ENCODE measurements at regions not wholly inside any gene's neighbourhood (a gene's known extent, or its start where the extent isn't known, plus 50 kb on each side); places are given as distances from the start of the nearest gene placed in this dataset.

DNA sequence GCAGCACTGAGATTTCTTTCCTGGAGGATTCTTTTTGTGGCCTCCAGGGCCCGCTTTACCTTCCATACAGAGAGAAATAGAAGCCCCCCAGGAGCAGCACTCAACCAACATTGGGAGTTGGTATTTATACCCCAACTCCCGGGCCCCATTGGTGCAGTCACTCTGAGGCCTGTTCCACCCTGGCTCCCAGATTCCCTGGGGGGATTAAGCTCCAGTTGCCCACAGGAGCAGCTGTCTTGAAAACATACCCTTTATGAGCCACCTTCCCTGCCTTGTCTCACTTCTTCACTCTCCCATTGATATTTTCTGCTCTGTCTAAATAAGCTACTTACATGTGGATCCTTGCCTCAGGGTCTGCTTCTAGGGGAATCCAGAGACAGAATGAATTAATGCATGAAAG is 167.8 kb downstream of the KATNIP start:
- TF ChIP-seq, protein P1, sequence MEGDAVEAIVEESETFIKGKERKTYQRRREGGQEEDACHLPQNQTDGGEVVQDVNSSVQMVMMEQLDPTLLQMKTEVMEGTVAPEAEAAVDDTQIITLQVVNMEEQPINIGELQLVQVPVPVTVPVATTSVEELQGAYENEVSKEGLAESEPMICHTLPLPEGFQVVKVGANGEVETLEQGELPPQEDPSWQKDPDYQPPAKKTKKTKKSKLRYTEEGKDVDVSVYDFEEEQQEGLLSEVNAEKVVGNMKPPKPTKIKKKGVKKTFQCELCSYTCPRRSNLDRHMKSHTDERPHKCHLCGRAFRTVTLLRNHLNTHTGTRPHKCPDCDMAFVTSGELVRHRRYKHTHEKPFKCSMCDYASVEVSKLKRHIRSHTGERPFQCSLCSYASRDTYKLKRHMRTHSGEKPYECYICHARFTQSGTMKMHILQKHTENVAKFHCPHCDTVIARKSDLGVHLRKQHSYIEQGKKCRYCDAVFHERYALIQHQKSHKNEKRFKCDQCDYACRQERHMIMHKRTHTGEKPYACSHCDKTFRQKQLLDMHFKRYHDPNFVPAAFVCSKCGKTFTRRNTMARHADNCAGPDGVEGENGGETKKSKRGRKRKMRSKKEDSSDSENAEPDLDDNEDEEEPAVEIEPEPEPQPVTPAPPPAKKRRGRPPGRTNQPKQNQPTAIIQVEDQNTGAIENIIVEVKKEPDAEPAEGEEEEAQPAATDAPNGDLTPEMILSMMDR (IDR thresholded peaks at IDR 0.05): no peak
- no peaks in the 10 kb centered on the region for H3K36me3 ChIP-seq (ENCODE audit: low read depth)
- intact Hi-C loops (cut with DNase I, micrococcal nuclease): no loop called here
- no peak for DNase-seq
- no peaks in the 10 kb centered on the region for H3K9me3 ChIP-seq
- peaks cover 9% of the 10 kb centered on the region for H3K4me1 ChIP-seq (ENCODE audit: low read depth)
- ATAC-seq: no peak
- no peak overlapping the region for H3K4me3 ChIP-seq

DNA sequence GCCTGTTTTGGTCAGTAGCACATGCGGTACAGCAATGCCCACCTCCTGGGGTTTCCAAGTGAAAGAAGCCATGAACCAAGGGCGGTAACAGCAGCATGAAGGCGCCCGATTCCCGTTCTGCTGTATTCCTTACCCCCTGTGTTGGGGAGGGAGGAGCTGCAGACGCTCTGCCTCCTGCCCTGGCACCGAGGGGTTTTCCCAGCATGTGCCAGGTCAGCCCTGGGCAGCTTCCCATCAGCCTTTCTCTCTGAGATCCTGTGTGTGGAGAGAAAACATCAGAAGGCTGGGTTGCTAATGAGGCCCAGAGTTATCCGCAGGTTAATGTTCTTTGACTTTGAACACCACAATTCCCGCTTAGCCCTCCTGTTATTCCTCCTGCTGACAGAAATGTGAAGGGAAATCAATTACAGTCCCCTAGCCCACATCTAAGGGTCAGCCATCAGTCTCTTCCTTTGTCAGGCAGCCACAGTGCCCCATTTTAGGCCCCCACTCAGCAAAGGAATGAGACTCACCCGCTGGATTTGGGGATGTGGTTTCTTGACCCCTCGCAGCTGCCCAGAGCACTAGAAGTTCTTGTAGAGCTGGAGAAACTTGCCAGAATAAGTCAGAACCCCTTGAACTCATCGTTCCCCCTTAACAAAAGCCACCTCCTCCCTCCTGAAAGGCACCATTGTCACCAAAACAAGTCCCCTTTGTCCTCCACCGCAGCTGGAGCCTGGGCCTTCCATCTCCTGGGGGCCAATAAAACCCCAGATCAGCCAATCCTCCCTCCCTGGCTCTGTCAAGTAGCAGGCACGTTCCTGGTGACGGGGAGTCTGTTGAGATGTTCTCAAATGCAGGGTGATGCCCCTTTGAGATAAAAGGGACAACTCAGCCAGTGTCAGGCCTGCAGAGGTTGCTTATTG is 168.5 kb downstream of the KATNIP start:
- ATAC-seq: no peak
- H3K4me3 ChIP-seq: no peak overlapping the region
- intact Hi-C loops (cut with DNase I, micrococcal nuclease): no loop called here
- TF ChIP-seq, protein P1 (IDR thresholded peaks at IDR 0.05): no peak
- H3K9me3 ChIP-seq: no peaks in the 10 kb centered on the region
- no peaks in the 10 kb centered on the region for H3K36me3 ChIP-seq (ENCODE audit: low read depth)
- peaks cover 13% of the 10 kb centered on the region for H3K4me1 ChIP-seq (ENCODE audit: low read depth)
- DNase-seq: no peak

DNA sequence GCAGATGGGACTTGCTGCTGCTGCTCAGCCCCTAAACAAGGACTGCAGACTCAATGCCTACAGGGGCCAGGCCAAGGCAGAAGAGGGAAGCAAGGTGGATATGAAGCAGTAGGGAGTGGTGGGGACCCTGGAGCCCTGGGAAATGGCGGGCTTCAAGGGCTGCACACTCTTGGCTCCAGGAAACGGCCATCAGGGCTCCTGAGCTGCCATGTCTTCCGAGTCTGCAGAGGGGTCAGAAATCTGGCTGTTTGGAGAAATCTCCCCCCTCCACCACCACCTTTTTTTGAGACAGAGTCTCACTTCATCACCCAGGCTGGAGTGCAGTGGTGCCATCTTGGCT is 169.1 kb downstream of the KATNIP start:
- TF ChIP-seq, protein P1 (IDR thresholded peaks at IDR 0.05): no peak
- H3K36me3 ChIP-seq (ENCODE audit: low read depth): no peaks in the 10 kb centered on the region
- intact Hi-C loops (cut with DNase I, micrococcal nuclease): no loop called here
- H3K4me1 ChIP-seq (ENCODE audit: low read depth): peaks cover 16% of the 10 kb centered on the region
- DNase-seq (no peak), ATAC-seq (no peak)
- H3K4me3 ChIP-seq: no peak overlapping the region
- H3K9me3 ChIP-seq: no peaks in the 10 kb centered on the region

DNA sequence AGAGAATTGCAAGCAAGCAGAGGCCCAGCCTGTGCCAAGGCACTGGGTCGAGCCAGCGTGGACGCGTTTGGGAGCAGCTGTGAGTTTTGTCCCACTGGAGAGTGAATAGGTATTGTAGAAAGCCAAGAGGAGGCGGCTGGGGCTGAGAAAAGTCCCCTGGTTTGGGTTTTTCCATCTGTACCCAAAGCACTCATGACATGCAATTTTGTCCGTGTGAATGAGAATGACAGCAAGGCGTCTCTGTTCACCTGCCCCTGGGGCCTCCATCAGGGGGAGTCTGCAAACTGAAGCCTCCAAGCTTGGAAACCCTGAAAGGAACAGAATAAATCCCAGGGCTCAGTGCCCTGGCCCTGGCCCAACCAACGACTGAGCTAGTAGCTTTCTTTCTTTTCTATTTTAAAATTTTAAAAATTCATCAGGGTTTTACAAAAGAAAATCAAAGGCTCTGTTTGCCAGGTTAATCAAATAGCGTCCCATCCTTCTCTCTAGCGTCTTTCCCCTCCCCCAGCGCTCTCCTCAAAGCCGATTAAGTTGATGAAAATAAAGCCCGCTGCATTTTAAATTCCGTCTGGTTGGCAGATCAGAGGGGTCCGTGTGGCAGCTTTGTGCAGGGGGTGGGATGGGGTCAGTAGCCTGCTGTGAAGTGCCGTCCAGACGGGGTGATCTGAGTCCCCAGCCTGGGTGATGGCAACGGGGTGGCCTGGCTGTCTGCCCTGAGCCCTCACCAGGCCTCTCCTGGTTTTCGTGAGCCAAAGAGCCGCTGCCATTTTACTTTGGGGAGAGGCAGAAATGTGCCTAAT is 171.0 kb downstream of the KATNIP start:
- Histone ChIP-seq H3K9me3 (no peaks in the 10 kb centered on the region), H3K4me1 (ENCODE audit: low read depth) (peaks cover 24% of the 10 kb centered on the region), H3K36me3 (ENCODE audit: low read depth) (no peaks in the 10 kb centered on the region), H3K4me3 (no peak overlapping the region)
- ATAC-seq: no peak
- intact Hi-C loops (cut with DNase I, micrococcal nuclease): no loop called here
- peak in 1 of 3 donors; percentile 12 for DNase-seq
- TF ChIP-seq, protein P1 (IDR thresholded peaks at IDR 0.05): no peak

DNA sequence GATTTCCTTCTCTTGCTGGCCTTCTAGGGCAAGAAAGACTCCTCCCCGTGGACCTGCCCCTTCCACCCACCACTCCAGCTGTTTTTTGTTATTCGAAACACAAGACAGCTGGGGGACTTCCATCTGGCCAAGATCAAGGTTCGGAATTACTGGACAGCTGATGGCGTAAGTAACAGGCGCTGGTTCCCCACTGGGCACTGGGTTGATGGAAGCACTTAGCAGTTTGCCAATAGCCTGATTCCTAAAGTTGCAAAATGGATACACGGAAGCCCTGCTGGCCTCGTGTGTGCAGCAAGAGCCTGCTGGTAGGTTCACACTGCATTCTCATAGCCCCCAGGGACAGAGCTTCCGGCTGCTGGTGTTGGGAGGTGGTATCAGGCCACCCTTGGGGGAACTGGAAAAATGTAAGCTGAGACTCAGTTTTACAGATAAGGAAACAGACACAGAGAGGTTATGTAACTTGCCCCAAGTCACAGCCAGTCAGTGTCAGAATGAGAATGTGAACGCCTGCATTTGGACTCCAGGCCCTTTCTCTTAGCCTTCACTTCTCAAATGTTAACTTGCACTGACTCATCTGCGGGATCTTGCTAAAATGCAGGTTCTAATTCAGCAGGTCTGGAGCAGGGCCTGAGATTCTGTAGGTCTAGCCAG is 171.7 kb downstream of the KATNIP start:
- Histone ChIP-seq H3K9me3 (no peaks in the 10 kb centered on the region), H3K36me3 (ENCODE audit: low read depth) (no peaks in the 10 kb centered on the region), H3K4me1 (ENCODE audit: low read depth) (peaks cover 24% of the 10 kb centered on the region), H3K4me3 (no peak overlapping the region)
- peak in 2 of 3 donors; percentile 42 to 66 for DNase-seq
- TF ChIP-seq, protein P1 (IDR thresholded peaks at IDR 0.05): no peak
- intact Hi-C loops (cut with DNase I, micrococcal nuclease): no loop called here
- ATAC-seq: peak; percentile 28
